ENCODE measurements at regions not wholly inside any gene's neighbourhood (a gene's known extent, or its start where the extent isn't known, plus 50 kb on each side); places are given as distances from the start of the nearest gene placed in this dataset.

GRCh38 chr18:29307982-29308381, 1131.1 kb upstream of the CDH2 start:
- DNase-seq: no peak

DNA sequence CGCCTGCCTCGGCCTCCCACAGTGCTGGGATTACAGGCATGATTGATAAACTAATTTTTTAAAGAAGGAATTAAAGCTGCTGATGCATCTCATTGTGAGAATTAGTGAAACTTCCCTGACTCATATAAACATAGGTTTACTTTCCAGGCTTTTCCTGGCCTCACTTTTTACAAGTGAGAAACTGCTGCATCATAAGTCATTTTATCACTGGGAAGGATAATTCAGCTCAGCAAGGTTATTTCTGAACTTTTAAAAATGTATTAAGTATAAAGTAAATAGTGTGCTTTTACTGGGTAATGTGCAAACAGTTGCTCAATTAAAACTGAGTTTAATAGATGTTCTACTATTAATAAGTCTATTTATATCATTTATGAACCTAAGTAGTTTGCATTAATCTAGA, 1130.3 kb upstream of the CDH2 start:
- no peak for DNase-seq

DNA sequence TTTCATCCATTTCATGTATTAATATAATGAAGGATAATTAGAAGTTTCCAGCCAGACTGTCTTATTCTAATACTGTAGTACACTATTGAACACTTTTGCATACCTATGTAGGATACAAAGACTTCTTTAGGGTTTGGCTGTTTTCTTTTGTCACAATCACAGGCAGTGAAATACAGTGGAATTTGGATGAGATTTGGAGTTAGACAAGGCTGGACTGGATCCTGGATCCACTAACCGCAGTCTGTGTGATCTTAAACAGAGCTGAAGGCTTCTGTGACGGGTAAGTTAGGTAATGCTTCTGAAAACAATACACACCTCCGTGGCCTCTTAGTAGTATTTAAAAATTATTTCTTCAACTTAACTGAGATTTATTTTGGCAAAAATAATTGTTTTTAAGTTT, 1128.6 kb upstream of the CDH2 start:
- no peak for DNase-seq

GRCh38 chr18:29301048-29301447, 1124.1 kb upstream of the CDH2 start:
- DNase-seq: no peak

GRCh38 chr18:29285471-29285870, 1108.5 kb upstream of the CDH2 start:
- DNase-seq: no peak

DNA sequence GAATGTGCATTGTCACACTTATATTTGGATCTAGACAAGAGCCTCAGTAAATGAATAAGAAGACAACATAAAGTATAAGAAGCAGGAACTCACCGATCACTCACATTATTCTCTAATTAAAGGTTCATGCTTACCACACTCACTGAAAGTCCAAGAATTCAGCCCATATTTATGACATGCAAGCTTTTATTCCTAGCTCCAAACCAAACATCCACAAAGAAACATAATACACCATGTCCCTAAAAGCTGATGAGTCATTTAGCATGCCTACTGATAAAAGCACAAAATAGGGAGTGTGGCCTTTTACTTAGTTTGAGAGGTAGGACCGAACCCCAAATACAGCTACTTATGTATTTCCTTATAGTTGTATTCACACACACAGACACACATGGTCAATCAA, 1094.6 kb upstream of the CDH2 start:
- no peak for DNase-seq

- DNase-seq: no peak
These were observed 1082.9 kb upstream of the CDH2 start for GRCh38 chr18:29259838-29260237.

GRCh38 chr18:29254123-29254522, 1077.2 kb upstream of the CDH2 start:
- no peak for DNase-seq

DNA sequence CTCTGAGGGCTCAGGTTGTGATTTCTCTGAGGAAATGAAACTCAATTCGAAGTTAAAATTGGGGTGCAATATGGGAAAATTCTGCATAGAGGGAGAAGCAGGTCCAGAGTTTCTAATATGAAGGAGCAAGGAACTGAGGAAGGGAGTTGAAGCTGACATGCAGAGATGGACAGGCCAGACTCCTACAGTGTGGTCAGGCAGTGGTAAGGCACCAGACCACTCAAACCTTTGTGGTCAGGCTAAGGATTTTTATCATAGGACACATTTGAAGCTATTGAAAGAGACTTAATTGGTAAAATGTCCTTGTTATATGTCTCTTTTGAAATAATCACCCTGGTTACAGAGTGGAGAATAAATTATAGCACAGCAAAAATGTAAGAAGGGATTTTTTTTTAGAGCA, 1074.8 kb upstream of the CDH2 start:
- DNase-seq: no peak

GRCh38 chr18:29250843-29251242, 1073.9 kb upstream of the CDH2 start:
- DNase-seq: no peak

DNA sequence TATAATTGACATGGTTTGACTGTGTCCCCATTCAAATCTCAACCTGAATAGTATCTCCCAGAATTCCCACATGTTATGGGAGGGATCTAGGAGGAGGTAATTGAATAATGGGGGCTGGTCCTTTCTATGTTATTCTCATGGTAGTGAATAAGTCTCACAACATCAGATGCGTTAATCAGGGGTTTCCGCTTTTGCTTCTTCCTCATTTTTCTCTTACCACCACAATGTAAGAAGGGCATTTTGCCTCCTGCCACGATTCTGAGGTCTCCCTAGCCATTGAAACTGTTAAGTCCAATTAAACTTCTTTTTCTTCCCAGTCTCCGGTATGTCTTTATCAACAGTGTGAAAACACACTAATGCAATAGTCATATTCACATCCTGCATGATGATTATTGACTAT, 1073.3 kb upstream of the CDH2 start:
- no peak for DNase-seq

DNA sequence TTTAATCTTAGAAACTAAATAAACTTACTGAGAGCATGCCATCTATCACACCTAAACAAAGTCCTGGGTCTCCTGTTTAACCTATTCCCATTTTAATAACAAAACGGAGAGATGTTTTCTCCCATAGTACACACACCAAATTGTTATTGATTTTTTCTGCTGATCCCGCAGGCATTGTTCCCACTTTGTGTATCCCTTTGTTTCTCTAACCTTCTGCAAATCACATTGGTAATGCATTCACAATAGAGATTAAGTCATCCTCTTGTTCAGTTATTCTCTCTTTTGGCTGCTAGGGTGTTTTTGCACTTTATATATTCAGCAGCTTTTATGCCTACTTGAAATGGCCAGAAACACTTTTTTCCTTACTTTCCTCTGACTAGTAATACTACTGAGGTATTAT, 1071.9 kb upstream of the CDH2 start:
- no peak for DNase-seq

DNA sequence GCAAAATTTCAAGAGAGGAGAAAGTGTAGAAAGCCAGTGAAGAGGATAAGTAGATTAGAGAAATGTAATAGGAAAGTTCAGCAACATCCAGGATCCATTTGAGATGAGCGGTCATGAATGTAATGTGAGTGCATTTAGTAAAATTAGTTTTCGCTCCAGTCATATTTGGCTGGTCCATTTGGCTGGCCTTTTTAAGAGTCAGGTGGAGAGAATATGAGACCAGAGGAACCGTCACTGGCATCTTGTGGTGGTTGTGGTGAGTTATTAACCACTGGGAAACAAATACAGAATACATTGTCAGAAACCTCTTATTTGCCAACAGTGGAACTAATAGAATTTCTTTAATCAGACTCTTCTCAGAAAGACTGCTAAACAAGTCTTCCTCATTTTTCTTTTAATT, 1064.3 kb upstream of the CDH2 start:
- DNase-seq: no peak

DNA sequence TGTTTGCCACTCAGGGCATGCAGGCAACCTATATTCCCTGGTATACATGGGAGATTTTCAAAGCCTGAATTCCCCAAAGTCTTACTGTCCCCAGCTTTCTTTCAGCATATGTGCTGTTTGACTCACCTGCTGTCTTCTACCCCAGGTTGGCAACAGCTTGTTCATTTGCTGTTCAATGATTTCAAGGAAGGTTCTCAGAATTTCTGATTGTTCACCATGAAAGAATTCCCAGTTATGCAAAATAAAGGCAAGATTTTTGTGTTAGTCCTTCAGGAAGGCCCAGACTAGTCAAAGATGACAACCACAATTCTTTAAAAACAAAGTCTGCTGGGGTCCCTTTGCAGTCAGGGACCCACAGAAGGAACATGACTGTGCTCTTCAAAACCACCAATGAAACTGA, 1057.8 kb upstream of the CDH2 start:
- no peak for DNase-seq

DNA sequence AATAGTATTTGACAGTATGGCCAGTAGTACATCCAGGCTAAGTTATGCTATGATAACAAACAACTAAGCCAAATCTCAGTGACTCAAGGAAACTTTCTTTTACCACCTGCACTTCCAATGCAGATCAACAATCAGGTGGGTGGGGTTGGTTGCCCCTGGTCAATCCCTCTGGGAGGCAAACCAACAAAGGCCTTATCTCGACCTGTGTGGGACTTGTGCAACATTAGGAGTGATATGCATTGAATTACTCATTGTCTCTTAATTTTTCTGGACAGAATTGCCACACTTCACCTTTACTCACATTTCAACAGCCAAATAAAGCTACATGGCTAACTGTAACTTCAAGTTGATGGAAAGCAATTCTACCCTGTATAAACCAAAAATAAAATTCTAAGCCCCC, 1049.3 kb upstream of the CDH2 start:
- no peak for DNase-seq

DNA sequence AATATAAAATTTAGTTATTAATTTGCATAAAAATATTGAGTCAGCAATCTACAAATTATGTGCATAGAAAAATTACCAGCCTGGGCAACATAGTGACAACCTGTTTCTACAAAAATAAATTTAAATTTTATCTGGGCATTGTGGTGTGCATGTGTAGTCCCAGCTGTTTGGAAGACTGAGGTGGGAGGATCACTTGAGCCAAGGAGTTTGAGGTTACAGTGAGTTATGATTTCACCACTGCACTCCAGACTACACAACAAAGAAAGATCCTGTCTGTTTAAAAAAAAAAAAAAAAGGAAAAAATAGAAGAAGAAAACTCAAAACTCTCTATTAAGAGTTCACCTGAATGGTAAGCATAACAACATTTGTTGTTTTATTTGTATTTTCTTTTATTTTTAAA, 1048.4 kb upstream of the CDH2 start:
- DNase-seq: no peak

DNA sequence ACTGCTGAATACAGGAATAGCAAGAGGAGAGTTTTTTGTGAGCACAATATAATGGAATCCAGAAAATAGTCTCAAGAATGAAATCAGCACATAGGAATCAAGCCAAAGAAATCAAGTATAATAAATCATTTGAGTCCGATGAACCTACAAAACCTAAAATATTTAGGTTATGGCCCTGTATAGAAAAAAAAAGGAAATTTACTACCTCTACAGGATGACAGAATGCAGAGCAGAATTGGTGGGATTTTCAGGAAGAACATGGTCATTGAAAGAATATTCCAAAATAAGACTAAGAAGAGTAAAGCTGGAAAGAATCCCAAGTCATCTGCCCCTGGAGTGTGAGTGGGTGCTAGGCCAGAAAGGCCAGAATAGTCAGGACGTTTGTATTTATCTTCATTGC, 1041.2 kb upstream of the CDH2 start:
- DNase-seq: no peak

DNA sequence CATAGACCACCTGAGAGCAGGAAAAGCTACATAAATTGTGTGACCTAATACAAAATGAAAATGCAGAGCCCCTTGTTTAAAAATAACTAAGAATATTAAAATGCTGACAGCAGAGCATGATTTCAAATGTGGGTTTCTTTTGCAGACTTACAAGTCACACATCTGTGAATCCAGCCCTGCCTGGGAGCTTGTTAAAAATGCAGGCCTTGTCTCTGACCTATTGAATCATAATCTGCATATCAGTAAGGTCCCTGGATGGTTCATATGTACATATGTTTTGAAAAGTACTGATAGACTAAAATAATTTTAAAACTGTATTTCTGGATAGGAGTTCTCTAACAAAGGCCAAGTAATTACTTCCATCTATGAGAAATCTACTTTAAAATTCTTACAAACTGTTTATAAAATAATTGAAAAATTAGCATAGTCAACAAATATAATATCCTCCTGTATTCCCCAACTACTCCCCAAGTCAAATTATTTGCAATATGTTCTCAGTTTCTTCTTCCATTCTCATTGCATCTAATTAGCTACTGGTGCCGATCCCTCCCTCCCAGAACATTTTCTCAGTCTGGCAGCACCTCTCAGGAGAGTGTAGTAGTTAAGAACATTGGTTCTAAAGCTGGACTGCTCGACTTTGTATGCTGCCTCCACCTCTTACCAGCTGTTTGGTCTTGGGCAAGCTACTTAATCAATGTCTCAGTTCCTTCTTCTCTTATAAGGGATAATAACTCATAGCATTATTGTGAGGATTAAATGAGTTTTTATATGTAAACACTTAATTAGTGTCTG, 1040.4 kb upstream of the CDH2 start:
- no peak for DNase-seq

- no peak for DNase-seq
These were observed 1021.9 kb upstream of the CDH2 start for GRCh38 chr18:29198834-29199233.

- DNase-seq: no peak
These were observed 1019.4 kb upstream of the CDH2 start for GRCh38 chr18:29196307-29196706.

GRCh38 chr18:29191263-29191662, 1014.3 kb upstream of the CDH2 start:
- DNase-seq: no peak

DNA sequence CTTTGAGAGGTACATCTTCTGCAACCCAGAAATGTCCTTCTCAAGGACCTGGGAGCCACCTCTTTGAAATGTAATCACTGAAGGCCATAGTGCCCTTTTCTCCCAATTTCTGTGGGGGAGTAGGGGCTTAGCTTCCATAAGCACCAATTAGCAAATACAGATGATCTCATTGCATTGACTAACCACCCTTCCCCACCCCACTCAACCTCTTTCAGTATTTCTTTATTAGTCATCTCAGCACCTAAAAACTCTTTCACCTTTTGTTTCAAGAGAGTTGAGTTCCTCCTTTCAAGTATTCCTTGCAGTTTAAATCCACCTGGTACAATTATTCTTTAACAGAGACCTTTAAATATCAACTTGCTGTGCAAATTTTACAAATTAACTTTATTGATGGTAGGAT, 1011.8 kb upstream of the CDH2 start:
- no peak for DNase-seq

DNA sequence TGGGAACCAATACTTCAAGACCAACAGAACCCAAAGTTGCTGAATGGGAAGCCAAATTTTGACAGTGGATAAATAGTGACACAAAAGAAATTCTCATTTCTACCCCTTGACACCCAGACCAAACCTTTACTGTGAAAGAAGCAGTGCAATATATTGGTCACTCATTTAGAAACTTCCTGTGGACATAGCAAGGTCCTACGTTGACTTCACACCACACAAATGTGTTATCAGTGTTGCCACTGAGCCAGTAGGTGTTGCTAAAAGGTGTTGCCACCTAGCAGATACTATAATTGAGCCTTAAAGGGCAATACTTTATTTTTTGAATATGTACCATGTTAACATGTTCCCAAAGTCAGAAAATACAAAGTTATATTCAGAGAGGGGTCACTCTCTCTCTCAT, 1008.9 kb upstream of the CDH2 start:
- DNase-seq: no peak

DNA sequence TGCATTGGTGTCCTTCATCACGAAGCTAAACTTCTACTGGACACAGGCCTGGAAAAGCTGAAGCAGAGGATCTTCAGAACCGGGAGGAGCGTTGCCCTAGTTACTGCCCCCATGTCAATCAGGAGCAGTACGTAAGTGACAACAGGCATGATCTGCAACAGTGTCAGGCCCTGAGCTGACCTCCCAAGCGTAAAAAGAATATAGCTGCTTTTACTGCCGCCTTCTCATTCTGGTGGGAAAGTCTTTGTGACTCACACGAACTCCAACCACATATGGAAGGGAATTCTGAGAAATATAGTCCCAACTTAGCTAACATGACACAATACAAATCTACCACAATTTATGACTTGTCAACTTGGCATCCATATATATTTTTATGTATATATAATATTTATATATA, 1007.7 kb upstream of the CDH2 start:
- DNase-seq: no peak

DNA sequence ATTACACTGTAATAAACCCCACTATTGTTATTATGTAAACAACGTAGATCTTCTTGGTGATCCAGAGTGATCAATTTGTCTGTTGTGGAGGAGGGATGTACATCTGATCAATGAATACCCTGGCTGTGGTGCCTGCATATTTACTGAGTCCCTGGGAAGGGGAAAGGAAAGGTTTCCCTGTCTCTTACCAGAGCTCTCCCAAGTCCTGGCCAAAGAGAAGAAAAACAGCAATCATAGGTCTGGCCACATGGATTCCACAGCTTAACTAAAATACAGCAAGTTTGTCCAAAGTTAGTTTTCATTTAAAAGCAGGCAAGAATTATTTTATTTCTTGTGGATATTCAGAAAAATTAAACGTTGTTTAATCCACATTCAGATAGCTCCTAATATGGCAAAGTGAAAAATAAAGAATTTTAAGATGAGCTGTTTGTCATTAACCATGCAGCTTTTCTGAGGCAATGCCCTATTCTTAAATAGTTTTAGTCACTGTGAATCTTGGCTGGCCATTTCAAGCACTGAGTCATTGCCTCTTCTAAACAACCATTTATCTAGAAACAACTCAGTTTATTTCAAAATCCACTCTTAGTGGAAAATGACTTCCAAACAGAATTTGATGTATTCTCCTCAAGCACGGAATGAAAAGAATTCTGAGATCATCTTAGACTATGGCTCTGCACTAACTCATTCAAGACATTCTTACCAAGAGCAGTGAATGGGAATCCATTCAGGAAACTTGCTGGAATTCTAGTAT, 1004.4 kb upstream of the CDH2 start:
- no peak for DNase-seq
